Glutamatergic neuron (in vitro differentiated cells): ENCODE measurements at regions not wholly inside any gene's neighbourhood (a gene's known extent, or its start where the extent isn't known, plus 50 kb on each side); places are given as distances from the start of the nearest gene placed in this dataset.

Experiments used
- DNase-seq: peaks from one replicate; pipeline ENCODE4 v3.0.0; 2022
- H3K27ac Mint-ChIP-seq: one replicate; pipeline ENCODE4 v1.8.0; 2020; ENCODE audit warnings: mild to moderate bottlenecking, mixed read lengths, inconsistent platforms; ENCODE audit not compliant: unreplicated experiment
- H3K27me3 Mint-ChIP-seq: one replicate; pipeline ENCODE4 v1.8.0; 2020; ENCODE audit warnings: mild to moderate bottlenecking, moderate library complexity, mixed read lengths, inconsistent platforms; ENCODE audit not compliant: unreplicated experiment
- H3K36me3 Mint-ChIP-seq: one replicate; pipeline ENCODE4 v1.8.0; 2020; ENCODE audit warnings: mild to moderate bottlenecking, mixed read lengths, inconsistent platforms; ENCODE audit not compliant: unreplicated experiment
- H3K4me1 Mint-ChIP-seq: one replicate; pipeline ENCODE4 v1.8.0; 2020; ENCODE audit warnings: mild to moderate bottlenecking, low read depth, mixed read lengths, inconsistent platforms; ENCODE audit not compliant: unreplicated experiment
- H3K4me3 Mint-ChIP-seq: one replicate; pipeline ENCODE4 v1.8.0; 2020; ENCODE audit warnings: mild to moderate bottlenecking, mixed read lengths, inconsistent platforms; ENCODE audit not compliant: unreplicated experiment
- H3K9me3 Mint-ChIP-seq: one replicate; pipeline ENCODE4 v1.8.0; 2020; ENCODE audit warnings: mild to moderate bottlenecking, moderate library complexity, mixed read lengths, inconsistent platforms; ENCODE audit not compliant: unreplicated experiment
- CTCF ChIP-seq: fragments of 200-600 bp; sonication (generic); IDR thresholded peaks from one replicate; pipeline ENCODE4 v1.5.0; 2021; ENCODE audit not compliant: partially characterized antibody, unreplicated experiment

DNA sequence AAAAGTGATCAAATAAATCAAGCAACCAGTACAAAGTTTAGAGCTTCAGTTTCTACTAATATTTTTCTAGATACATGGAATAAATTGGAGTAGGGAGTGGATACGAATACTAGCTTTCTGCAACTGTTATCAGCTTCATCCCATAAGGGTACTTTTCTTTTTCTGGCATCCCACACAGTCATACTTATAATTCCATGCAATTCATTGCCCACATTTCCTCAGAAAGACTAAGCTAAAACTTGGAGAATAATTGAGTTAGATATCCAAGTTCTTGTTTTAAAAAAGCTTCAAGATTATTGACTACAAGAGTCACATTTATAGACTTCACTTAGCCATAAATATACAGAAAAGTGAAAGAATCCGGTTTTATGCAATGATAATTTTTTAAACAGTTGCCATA is 186.9 kb downstream of the OLFM4 start:
- Mint-ChIP-seq H3K4me1 (peaks cover 21% of the 10 kb centered on the region), H3K36me3 (no peaks in the 10 kb centered on the region), H3K27me3 (no peaks in the 10 kb centered on the region), H3K4me3 (no peak overlapping the region), H3K9me3 (peaks cover 6% of the 10 kb centered on the region), H3K27ac (no peak overlapping the region)
- DNase-seq: no peak
- no peak for TF ChIP-seq CTCF

GRCh38 chr13:53216773-53217172 is 188.2 kb downstream of the OLFM4 start:
- no peak overlapping the region for H3K27ac Mint-ChIP-seq
- no peak for DNase-seq
- no peak overlapping the region for H3K4me3 Mint-ChIP-seq
- no peaks in the 10 kb centered on the region for H3K27me3 Mint-ChIP-seq
- H3K4me1 Mint-ChIP-seq: peaks cover 21% of the 10 kb centered on the region
- TF ChIP-seq CTCF: no peak
- no peaks in the 10 kb centered on the region for H3K36me3 Mint-ChIP-seq
- peaks cover 6% of the 10 kb centered on the region for H3K9me3 Mint-ChIP-seq

- Mint-ChIP-seq H3K4me1 (peaks cover 21% of the 10 kb centered on the region), H3K27me3 (no peaks in the 10 kb centered on the region), H3K27ac (peak overlapping the region; percentile 14), H3K4me3 (no peak overlapping the region), H3K36me3 (peaks cover 3% of the 10 kb centered on the region), H3K9me3 (peaks cover 6% of the 10 kb centered on the region)
- no peak for DNase-seq
- TF ChIP-seq CTCF: no peak
These were observed 188.6 kb downstream of the OLFM4 start for GRCh38 chr13:53217194-53217593.

- no peaks in the 10 kb centered on the region for H3K27me3 Mint-ChIP-seq
- DNase-seq: no peak
- no peak overlapping the region for H3K27ac Mint-ChIP-seq
- H3K4me1 Mint-ChIP-seq: peaks cover 17% of the 10 kb centered on the region
- no peak for TF ChIP-seq CTCF
- H3K4me3 Mint-ChIP-seq: no peak overlapping the region
- peaks cover 19% of the 10 kb centered on the region for H3K36me3 Mint-ChIP-seq
- peaks cover 6% of the 10 kb centered on the region for H3K9me3 Mint-ChIP-seq
These were observed 191.4 kb downstream of the OLFM4 start for GRCh38 chr13:53220038-53220437.

GRCh38 chr13:53237696-53238095 is 209.1 kb downstream of the OLFM4 start:
- Mint-ChIP-seq H3K27ac (no peak overlapping the region), H3K4me3 (no peak overlapping the region), H3K9me3 (peaks cover 3% of the 10 kb centered on the region), H3K36me3 (no peaks in the 10 kb centered on the region), H3K27me3 (peaks cover 4% of the 10 kb centered on the region), H3K4me1 (peaks cover 31% of the 10 kb centered on the region)
- DNase-seq: no peak
- no peak for TF ChIP-seq CTCF
